NCI-H345 (cell line): ENCODE measurements at regions not wholly inside any gene's neighbourhood (a gene's known extent, or its start where the extent isn't known, plus 50 kb on each side); places are given as distances from the start of the nearest gene placed in this dataset.
"Not testable (repeated sequence)": the region's sequence is repeated elsewhere in the genome, so short reads cannot be mapped to it uniquely, and the experiment has no call there.

Experiments used
- DNase-seq: peaks from one replicate; lab custom pipeline; 2025; lab: John Stamatoyannopoulos, UW

DNA sequence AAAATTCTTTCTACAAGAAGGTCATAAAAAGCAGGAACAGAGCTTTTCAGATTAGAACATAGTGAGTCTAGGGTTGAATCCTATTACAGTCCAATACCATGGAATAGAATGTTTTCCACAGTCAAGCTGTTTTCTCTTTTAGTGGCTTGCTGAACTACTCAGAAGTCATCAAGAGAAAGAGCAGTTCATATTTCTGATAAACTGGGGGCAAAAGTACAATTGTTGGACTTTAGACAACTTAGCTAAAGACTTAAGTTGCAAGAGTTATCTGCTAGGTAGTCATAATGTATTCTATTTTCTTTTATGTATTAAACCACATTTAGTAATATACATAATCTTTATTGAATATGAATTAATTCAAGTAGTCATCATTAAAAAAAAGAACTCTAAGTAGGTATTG, 233.1 kb upstream of the GRIA1 start:
- no peak for DNase-seq

DNA sequence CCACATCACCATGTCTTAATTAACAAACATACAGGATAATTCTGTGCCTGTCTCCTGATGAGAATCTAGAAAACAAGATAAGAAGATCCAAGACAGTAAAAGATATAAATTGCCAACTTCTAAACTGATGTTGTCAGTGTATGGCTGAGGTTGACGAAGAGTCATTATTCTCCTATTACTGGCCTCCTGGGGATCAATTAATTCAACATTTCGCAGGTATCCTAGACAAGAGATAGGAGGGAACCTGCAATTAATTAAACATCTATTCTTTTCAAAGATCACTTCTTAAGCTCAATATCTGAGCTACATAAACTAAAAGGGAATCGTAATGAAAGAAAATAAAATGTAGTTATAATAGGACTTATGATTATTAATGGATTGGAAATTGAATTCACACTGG, 232.0 kb upstream of the GRIA1 start:
- DNase-seq: no peak

DNA sequence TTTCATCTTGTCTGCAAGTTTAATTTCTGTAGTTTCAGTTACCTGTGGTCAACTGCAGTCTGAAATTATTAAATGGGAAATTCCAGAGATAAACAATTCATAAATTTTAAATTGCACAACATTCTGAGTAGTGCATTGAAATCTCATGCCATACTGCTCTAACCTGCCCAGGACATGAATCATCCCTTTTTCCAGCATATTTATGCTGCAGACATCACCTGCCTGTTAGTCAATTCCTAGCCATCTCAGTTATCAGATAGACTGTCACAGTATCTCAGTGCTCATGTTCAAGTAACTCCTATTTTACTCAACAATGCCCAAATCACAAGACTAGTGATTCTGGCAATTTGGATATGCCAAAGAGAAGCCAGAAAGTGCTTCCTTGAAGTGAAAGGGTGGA, 223.0 kb upstream of the GRIA1 start:
- no peak for DNase-seq

DNA sequence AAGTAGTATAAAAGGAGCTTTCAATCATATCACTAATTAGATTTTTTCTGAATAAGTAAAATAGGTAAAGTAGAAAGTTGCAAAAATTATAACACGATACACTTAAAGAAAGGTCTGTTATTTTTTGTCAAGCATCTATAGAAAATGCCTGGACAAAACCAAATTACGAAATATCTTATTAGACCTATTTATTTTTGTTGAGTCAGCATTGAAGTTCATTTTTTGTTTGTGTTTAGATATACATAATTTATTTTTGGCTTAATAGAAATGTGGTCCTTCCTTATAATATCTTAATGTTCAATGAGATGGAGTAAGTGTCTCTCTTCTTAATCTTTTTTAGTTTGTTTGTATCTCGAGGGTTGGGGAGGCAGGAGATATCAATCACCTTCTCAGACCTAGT, 214.8 kb upstream of the GRIA1 start:
- DNase-seq: no peak

DNA sequence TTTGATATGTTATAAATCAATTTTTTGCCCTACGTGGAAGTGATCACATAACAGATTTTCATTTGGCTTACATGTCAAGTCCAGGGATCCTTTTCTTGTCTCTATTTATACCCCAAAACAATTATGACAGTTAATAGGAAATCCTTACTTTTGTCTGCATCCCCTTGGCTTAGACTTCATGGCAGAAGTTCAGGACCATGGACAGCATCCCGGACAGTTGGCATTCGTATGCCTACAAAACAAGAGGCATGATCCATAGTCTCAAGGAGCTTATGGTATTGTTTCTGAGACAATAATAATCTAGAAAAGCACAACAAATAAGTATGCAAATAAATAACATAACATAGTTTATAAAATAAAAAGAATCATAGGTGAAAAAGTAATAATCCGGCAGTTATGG, 214.3 kb upstream of the GRIA1 start:
- DNase-seq: no peak

DNA sequence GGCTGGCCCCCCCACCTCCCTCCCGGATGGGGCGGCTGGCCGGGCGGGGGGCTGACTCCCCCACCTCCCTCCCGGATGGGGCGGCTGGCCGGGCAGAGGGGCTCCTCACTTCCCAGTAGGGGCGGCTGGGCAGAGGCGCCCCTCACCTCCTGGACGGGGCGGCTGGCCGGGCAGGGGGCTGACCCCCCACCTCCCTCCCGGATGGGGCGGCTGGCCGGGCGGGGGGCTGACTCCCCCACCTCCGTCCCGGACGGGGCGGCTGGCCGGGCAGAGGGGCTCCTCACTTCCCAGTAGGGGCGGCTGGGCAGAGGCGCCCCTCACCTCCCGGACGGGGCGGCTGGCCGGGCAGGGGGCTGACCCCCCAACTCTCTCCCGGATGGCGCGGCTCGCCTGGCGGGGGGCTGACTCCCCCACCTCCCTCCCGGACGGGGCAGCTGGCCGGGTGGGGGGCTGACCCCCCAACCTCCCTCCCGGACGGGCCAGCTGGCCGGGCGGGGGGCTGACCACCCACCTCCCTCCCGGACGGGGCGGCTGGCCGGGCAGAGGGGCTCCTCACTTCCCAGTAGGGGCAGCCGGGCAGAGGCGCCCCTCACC, 194.1 kb upstream of the GRIA1 start:
- DNase-seq: not testable (repeated sequence)

DNA sequence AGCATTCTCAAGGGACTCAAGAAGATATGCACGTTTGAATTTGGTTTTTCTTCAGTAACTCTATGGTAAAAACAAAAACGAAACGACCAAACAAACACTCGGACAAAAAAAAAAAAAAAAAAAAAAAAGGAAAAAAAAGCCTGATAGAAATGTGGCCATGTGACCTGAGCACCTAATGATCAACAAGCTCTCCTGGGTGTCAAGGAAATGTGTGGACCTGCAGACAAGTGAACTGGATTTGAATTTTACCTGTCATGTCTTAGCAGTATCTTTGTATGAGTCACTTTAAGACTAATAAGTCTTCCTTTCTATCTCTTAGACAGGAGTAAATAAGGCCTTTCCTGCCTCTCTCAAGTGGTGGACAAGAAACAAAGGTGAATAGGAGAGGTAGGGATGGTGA, 190.6 kb upstream of the GRIA1 start:
- no peak for DNase-seq

DNA sequence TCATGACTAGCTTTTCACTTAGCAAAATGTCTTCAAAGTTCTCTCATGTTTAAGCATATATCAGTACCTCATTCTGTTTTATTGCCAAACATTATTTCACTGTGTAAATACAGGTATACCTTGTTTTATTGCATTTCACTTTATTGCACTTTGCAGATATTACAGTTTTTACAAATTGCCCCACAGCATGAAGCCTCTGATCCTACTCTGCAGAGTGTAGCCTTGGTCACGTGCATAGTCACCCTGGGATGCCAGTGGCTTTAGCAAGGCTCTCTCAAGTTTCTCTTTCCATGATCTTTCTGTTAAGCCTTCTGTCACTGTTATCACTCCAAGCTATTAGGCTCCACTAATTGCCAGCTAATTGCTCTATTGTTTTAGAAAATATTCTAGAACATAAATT, 182.2 kb upstream of the GRIA1 start:
- DNase-seq: no peak

DNA sequence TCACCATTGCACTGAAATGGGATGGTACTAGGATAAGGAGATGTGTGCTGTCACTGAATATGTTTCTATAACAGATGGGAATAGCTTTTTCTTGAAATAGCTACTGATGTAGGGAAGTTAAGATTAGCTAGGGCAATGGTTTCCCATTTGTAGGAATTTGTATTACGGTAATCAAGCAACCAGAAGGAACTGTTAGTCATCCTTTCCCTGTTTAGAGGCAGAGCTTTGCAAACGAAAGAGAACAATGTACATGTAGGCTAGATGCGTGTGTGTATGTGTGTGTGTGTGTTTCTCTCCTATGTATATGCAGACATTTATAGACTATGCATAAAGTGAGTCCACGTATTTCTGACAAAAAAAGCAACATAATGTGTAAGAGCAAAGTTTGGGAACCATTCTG, 171.9 kb upstream of the GRIA1 start:
- no peak for DNase-seq

DNA sequence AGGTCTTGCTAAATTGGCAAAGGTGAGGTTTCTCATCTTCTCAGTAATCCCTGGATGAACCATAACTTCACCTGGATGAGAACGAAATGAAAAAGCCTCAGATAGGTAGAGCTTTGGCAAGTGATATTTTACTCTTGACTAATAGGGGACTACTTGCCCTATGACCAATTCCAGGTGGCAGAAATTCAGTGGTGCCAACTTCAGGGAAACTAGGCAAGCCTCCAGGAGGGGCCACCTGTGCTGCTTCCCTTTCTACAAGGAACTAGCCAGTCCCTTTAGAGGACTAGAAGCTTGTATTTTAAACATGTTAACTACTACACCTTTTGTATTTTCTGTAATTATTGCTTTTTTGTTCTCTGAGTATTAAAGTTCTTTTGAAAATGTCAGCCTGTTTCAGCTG, 169.0 kb upstream of the GRIA1 start:
- no peak for DNase-seq

DNA sequence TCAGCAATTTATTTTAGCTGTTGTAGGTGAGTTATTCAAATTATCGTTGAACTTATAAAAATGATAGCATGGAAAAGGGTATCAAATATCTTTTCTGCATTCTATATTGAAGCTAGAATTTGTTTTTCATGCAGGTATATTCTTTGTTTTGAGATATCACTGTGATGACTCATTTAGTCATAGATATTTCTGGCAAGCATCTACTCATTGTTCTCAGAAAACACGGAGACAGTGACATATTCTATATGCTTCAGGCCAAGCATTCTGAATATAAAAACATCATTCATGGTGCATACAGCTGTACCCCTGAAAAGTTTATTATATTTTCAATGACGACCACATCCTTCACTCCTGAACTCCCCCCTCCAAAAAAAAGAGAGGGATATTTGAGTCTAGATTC, 150.3 kb upstream of the GRIA1 start:
- DNase-seq: no peak

DNA sequence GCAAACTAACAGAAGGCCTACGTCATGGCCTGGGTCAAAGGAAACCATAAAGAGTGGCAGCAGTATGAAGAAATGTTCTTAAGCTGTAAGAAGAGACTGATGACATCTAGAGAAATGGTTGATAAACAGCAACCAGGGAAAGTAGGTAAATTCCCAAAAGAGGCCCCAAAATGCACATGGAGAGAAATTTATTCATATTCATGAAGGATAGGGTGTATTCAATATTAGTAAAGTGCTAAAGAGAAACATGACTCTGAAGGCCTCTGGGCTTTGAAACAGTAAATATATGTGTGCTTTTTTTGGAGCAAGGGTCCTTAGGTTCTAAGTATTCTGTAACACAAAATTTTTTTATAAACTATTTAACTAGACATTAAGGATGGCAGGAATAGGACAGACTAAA, 149.7 kb upstream of the GRIA1 start:
- DNase-seq: no peak

DNA sequence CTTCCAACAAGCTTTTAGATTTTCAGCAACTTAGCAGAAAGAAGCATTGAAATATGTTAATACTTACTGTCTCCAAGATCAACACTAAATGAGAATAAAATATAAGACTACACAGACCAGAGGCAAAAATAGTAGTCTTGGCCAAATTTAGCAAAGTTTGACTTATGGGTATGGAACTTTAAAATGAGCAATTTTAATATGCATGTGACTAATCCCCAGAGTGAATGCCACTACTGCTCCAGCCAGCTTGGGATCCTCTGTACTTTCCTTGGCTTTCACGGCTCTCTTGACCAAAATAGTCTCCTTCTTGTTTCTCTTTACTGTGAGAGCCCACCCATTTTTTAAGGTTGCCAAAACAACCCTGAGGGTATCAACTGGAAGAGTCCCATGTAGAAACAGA, 148.0 kb upstream of the GRIA1 start:
- no peak for DNase-seq

DNA sequence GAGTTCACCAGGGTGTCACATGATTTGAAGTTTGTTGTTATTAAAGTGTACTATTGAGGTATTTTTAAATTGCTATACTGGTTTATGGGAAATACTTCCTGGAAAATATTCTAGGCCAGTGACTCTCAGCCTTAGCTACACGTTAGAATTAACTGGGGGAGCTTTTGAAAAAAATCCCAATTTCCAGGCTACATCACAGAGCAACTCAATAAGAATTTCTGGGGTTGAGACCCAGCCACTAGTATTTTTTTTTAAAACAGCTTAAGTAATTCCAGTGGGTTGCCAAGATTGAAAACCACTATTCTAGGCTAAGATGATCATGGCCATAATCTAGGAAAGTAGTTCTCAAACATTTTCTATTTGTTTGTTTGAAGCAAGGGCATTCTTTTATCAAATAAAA, 142.9 kb upstream of the GRIA1 start:
- no peak for DNase-seq

DNA sequence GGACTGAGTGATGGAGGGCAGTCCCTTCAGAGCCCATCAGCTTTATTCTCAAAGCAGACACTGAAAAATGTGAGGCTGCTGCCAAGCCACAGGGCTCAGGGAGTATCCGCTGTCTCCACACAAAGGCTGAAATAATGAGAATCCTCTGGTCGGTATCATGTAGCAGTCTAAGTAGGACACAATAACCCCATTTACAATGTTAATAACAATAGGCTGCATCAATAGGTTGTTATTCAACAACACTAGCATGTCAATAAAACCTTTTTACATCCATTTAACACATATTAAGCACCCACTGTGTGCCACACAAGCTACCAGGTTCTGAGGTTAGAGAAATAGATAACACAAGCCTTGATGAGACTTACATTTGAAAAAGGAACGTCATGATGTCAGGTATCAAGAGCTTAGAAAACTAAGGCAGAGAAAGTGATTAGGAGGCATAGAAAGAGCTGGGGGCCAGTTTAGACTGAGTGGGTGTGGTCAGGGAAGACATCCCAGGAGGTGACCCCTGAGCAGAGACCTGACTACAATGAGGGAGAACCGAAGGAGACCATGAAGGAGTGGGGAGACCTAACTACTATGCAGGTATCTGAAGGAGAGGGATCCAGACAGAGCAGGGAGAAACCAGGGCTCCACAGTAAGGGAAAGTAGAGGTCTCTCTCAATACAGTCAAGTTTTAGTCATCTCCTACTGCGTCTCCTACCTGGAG, 140.1 kb upstream of the GRIA1 start:
- DNase-seq: peak; percentile 51

DNA sequence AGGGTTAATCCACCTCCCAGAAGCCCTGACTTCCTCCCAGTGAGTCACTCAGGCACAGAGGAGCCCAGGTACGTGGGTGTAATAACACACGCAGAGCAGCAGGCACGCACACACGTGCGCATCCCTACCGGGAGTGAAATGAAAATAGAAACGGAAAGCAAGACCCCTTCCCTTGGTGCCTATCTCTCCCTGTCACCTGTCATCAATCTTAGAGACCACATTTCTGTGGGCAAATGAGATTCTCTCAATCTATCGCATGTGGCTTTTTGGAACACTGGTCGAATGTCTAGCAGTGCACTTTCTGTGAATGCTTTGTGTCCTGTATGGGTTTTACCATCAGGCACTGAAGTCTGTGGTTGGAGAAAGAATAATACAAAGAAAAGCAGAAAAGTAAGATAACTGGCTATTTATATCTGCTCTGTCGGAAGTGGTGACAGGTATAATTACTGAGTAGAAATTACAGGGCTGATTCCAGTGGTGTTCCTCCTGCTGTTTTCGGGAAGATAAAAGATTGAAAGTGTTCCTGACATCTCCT, 137.7 kb upstream of the GRIA1 start:
- DNase-seq: no peak

DNA sequence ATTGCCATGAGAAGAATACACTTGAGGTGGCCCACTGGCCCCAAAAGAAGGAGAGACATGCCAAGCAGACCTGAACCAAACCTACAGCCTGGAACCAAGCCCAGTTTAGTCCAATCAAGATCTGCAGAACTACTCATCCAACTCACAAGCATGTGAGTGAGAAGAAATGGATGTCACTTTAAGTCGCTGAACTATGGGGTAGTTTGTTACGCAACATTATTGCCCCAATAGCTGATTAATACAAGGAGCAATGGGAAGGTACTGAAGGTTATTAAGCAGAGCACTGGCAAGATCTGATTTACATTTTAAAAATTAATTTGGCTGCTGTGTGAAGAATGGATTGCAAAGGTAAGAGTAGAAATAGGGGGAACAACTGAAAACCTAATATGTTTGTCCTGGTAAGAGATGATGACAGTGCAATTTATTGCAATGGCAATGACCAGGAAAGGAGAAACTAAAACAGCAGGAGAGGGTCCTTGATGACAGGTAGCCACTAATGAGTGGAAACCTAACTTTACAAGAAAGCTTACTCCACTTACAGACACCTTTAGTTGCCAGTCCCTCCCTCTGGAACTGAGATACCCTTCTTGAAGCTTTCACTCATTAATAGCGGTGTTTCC, 132.9 kb upstream of the GRIA1 start:
- DNase-seq: no peak

DNA sequence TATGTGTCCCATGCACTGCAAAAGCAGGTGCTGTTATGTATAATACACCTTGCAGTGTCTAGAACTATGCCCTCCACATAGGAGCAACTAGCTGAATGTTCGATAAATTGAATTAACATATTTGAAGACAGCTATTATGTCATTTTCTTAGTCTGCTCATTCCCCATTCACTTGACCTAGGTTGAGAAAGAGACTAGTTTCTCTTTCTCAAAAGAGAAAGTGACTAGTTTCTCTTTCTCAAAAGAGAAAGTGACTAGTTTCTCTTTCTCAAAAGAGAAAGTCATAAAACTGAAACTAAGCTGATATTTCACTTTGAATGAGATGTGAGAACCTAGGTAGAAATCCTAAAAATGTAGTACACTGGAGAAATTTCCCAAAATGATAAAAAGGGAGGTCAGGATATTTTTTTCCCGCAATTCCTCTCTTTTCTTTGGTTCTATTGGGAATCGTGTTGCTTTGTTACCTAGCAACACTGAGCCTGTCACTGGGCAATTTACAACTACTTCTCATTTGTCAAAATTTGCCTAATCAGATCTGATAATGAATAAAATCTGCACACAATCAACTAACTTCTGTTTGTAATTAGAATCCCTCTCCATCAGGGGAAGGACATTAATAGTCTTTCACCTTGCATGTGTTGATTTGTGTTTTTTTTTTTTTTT, 132.0 kb upstream of the GRIA1 start:
- no peak for DNase-seq

DNA sequence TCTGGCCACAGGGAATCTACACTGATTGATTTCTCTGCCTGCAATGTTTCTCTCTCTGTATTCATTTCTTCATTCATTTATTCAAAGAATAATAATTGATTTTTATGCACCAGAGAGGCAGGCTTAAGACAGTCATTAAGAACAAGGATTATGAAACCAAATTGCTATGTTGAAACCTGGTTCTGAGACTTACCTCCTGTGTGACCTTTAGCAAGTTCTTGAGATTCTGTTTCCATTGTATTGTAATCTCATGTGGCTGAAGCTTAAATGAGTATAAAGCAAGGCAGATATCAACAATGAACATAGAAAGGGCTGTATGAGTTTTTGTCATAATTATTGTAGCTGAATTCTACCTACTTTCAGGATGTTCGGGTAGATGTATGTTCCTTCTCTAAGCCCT, 129.6 kb upstream of the GRIA1 start:
- DNase-seq: no peak

DNA sequence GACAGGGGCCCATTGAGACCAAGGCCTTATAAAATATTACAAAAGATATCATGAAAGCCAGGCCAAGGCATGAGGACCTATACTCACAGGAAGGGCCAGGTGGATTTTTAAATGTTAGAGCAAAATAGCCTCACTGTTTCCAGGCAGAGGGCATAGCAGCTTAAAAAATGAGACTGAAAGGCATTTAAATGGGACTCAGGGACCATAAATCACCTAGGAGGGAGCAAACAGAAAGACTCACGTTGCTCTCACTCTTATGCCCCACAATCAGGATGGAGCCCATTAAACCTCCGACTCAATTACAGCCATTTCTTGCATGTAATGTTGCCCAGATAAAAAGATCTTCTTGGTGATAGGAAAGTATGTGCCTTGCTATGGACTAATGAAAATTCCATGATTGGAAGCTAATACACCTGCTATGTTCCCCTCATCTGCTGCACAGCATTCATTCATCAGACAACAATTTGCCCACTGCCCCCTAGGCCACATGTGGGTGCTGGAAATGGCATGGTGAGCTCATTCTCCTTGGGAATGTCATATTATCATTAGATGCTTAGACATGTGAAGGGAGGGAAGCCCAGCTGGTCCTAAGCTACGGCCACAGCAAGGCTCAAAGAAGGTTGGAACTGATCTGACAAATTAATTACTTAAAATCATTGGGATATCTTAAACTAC, 128.6 kb upstream of the GRIA1 start:
- DNase-seq: no peak

DNA sequence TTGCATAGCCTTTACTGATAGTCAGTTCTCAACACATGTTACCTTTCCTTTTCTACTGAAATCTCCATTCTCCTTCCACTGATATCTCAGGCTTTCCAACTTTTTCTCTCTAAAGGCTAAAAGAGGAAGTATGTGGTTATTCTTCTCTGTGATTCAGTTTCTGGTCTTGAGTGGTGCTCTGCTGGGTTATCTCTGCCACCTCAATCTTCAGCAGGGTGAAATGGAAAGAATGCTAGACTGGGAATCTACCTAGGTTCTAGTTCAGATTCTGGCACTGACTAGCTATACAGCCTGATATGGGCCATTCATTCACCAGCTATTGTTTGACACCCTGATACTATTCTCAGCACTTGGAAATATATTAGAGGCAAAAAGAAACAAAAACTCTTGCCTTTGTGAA, 124.9 kb upstream of the GRIA1 start:
- DNase-seq: no peak

DNA sequence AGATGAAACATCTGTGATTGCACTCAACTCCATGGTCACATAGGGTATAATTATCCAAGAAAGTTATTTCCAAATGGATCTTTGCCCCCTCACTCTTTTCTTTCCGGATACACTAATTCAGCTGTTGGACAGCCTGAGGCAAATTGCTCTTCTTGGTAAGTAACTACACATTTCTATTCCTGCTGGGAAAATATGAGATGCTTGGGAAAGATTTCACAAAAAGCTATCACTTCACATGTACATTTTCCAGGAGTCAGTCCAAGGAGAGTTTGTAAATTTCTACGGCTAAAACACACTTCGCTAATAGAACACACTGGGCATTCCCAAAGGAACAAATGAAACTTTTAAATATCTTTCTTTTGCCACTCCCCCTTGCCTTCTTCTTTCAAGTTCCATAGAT, 123.0 kb upstream of the GRIA1 start:
- DNase-seq: no peak
